HG03432 (cell line): ENCODE measurements at regions not wholly inside any gene's neighbourhood (a gene's known extent, or its start where the extent isn't known, plus 50 kb on each side); places are given as distances from the start of the nearest gene placed in this dataset.

Experiments used
- ATAC-seq: cut with Tn5 transposase; IDR thresholded peaks from one replicate; pipeline ENCODE4 v1.9.1; 2021; ENCODE audit warnings: mild to moderate bottlenecking, moderate library complexity; ENCODE audit not compliant: unreplicated experiment

DNA sequence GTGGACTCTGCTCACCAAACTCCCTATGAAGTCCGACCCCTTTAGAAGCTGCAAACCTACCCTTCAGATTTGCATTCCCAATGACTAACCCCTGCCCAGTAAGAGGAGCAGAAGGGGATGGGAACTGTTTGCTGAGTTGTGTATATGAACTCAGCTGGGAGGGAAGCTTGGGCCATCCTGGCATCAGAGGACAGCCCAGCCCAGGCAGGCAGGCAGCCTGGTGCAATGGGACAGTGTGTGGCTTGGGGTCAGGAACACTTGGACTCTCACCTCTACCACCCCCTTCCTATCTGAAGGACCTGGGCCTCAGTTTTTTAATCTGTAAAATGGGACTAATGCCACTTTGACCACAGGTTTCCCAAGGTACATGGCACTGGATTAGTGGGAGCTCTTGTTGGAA lies 147.4 kb upstream of the GPR26 start:
- ATAC-seq, result no peak

DNA sequence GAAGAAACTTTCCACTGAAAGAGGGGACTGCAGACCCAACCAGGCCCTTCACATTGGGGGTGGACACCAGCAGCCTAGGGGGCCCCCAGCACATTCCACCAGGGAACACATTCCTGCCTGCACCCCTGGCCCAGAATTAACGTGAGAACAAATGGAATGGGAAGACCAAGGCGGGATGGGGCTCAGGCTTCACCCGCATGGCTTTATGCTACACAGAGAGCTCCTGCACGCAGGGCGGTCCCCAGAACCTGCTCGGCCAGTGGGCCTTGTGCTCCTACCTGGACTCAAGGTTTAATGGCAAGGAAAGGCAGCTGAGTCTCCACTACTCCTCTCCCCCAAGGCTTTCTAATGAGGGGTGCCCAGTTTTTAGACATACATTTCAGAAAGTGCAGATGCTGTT lies 146.3 kb upstream of the GPR26 start:
- ATAC-seq, result no peak

DNA sequence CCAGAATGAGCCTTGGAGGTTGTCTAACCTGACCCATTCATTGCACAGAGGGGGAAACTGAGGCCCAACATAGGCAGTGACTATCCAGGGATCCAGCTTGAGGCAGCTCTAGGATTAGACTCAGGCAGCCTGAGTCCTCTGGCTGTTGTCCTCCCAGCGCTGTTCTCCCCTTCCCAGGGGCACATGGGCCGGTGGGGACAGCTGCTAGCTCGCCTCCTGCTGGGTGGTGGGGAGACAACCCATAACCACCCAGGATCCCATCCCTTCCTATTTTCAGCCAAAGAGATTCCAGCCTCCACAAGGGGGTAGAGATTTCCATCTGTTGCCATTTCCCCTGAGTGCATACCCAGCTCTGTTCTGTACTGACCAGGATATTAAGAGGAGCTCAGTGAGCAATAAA lies 145.1 kb upstream of the GPR26 start:
- ATAC-seq, result no peak

DNA sequence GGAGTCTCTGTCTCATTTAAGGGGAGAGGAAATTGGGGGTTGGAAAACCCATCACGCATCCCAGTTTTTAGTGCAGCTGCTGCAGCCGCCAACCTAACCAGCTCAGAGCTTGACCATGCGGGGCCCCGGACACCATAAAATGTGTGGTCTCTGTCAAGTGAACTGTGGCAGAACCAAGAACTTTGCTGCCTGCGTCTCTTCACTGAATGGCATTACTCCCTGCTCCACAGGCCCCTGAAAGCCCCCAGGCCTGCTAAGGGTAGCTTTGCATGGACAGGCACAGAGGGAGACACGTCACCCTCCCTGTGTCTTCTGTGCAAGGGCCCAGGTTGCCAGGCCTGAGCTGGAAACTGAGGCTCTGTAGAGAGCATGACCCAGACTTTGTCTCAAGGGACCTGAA lies 144.6 kb upstream of the GPR26 start:
- no peak for ATAC-seq

DNA sequence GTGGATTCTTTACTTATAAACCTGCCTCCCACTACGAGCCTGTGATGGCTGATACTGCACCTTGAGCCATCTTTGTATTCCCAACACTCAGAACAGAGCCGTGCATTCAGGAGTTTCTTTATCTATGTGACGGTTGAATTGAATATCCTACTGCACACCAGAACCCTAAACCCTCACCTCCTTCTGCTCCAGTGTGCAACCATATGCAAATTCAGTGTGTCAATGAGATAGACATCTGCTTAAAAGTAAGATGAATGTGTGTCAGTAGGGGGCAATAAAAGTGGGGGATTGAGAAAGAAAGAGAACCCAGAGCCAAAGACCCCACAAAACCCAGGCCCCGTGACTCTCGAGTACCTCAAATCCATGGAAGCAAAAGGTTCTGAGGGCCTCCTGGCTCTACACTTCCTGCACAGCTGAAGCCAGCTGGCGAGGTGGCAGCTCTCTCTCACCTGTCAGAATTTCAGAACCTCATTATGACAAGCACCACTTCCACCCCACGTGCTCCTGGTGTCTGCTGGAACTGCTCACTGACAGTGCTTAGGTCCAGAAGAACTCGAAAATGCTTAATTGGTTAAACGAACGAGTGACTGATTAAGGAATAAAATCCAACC lies 143.3 kb upstream of the GPR26 start:
- ATAC-seq, result no peak

GRCh38 chr10:123523833-123524232 lies 142.3 kb upstream of the GPR26 start:
- no peak for ATAC-seq

DNA sequence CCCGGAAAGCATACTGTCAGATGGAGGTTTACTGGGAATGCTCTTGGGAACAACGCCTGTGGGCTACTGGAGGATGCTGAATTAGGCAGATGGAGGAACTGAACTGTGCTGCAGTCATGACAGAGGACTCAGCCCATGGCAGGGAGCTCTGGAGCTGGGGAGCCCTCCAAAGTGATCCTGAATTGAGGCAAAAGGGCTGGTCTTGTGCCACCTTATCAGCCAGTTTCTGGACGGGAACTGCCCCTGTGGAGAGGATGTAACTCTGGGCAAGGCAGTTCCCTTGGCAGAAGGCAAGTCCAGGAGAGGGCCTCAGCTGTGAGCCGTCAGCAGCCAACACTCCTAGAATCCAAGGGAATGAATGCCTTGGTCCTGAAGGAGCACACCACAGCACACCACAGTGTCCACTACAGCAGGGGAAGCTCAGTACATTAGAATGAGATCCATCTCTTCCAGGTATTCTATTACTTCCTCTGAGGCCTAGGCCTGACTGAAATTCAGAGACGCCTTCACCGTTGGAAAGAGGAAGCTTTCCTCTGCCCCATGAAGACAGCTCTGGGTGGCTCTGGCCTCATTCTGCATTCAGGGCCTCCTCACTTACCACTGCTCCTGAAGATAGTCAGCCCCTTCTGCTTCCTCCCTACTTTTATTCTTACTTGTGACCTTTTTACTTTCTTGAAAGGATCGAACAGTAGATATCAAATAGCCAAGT lies 139.6 kb upstream of the GPR26 start:
- ATAC-seq, result no peak

DNA sequence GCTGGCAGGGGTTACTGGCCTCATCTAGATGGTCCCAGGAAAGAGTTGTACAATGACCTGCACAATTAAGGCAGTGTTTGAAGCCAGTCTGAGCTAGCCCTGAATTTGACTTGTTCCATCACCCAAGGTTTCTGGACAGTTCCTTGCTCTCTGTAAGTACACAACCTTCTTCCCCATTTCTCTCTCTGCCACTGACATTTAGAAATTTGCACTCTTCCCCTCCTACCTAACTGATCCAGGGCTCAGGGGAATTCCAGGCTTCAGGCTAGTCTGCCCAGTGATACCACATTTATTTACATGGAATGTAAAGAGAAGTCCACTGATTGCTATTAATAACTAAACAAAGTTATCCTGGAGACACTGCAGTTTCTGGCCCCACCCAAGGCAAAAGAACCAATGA lies 139.0 kb upstream of the GPR26 start:
- no peak for ATAC-seq

- no peak for ATAC-seq
Observed at GRCh38 chr10:123529146-123529760, 136.9 kb upstream of the GPR26 start.

- no peak for ATAC-seq
Observed at GRCh38 chr10:123530166-123530870, 135.8 kb upstream of the GPR26 start.

DNA sequence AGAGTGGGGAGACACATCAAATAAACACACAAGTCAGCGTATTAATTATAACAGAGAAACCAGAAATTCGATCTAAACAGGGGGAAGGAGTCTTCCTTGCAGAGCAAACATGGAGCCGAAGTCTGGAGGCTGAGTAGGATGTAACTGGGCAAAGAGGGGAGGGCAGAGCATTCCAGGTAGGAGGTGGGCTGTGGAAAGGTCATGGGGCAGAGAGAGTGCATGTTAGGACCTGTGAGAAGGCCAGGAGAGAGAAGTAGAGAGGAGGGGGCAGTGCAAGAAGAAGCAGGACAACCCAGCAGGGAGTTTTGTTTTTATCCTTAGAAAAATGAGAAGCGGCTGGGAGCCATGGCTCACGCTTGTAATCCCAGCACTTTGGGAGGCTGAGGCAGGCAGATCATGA lies 130.8 kb upstream of the GPR26 start:
- no peak for ATAC-seq

GRCh38 chr10:123536176-123536845 lies 129.8 kb upstream of the GPR26 start:
- ATAC-seq, result no peak

GRCh38 chr10:123537188-123537961 lies 128.8 kb upstream of the GPR26 start:
- peak; percentile 60 for ATAC-seq

- ATAC-seq, result no peak
Observed at GRCh38 chr10:123538401-123539320, 127.5 kb upstream of the GPR26 start.

GRCh38 chr10:123544986-123545385 lies 121.2 kb upstream of the GPR26 start:
- no peak for ATAC-seq

DNA sequence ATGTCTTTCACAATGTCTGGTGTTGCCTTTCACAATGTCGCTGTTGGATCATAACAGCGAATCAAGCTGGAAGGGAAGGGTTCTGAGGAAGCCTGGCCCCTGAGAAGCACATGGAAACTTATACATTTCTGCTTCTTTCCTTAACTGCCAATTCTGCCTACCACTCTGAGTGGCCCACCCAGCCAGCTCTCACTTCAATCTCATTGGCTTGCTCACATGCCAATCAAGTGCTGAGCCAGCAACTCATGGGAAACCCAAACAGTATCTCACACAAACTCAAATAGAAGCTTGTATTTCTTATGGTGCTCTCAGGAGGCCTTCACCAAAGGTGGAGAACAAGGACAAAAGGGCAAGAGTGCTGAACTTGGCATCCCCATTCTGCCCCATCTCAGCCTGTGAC lies 117.4 kb upstream of the GPR26 start:
- no peak for ATAC-seq

GRCh38 chr10:123549761-123550454 lies 116.2 kb upstream of the GPR26 start:
- ATAC-seq, result no peak

DNA sequence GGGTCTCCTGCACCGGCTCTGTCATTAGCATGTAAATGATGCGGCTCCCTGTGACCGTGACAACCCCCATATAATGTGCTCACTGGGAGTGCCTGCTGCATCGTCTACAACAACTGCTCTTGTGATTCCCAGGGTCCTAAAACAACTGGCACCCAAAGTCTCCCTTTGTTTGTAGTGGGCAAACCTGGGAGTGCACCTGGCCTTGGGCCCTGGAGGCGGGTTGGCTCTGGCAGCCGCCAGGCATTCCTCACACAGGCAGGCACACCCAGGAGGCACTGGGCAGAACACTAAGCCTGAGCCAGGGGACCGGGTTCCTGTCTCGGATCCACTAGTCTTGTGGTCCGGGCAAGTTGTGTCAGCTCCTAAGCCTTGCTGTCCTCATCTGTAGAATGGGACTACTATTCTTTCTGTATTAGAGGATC lies 115.5 kb upstream of the GPR26 start:
- no peak for ATAC-seq

GRCh38 chr10:123551259-123551658 lies 114.9 kb upstream of the GPR26 start:
- no peak for ATAC-seq
